ENCODE measurements at regions not wholly inside any gene's neighbourhood (a gene's known extent, or its start where the extent isn't known, plus 50 kb on each side); places are given as distances from the start of the nearest gene placed in this dataset.

- no peak for TF ChIP-seq HES2 (IDR thresholded peaks at IDR 0.05)
- no peak for TF ChIP-seq CTCF (IDR thresholded peaks at IDR 0.05)
These were observed 128.1 kb upstream of the HS3ST4 start for GRCh38 chr16:25563700-25564099.
